Rectal smooth muscle tissue (tissue), 1 donor: ENCODE measurements at regions not wholly inside any gene's neighbourhood (a gene's known extent, or its start where the extent isn't known, plus 50 kb on each side); places are given as distances from the start of the nearest gene placed in this dataset.

Experiments
- H3K27ac ChIP-seq: one replicate; pipeline ENCODE4 v1.7.0; 2013; ENCODE audit warnings: low read depth, low read length, inconsistent platforms
- H3K27me3 ChIP-seq: one replicate; pipeline ENCODE4 v1.7.0; 2013; ENCODE audit warnings: low read length; ENCODE audit not compliant: control insufficient read depth, insufficient read depth
- H3K36me3 ChIP-seq: one replicate; pipeline ENCODE4 v1.7.0; 2013; ENCODE audit warnings: low read length; ENCODE audit not compliant: control insufficient read depth, insufficient read depth
- H3K4me1 ChIP-seq: one replicate; pipeline ENCODE4 v1.7.0; 2013; ENCODE audit warnings: low read length; ENCODE audit not compliant: control insufficient read depth, insufficient read depth
- H3K4me3 ChIP-seq: one replicate; pipeline ENCODE4 v1.7.0; 2013; ENCODE audit warnings: low read length
- H3K9ac ChIP-seq: one replicate; pipeline ENCODE4 v1.7.0; 2013; ENCODE audit warnings: low read length

DNA sequence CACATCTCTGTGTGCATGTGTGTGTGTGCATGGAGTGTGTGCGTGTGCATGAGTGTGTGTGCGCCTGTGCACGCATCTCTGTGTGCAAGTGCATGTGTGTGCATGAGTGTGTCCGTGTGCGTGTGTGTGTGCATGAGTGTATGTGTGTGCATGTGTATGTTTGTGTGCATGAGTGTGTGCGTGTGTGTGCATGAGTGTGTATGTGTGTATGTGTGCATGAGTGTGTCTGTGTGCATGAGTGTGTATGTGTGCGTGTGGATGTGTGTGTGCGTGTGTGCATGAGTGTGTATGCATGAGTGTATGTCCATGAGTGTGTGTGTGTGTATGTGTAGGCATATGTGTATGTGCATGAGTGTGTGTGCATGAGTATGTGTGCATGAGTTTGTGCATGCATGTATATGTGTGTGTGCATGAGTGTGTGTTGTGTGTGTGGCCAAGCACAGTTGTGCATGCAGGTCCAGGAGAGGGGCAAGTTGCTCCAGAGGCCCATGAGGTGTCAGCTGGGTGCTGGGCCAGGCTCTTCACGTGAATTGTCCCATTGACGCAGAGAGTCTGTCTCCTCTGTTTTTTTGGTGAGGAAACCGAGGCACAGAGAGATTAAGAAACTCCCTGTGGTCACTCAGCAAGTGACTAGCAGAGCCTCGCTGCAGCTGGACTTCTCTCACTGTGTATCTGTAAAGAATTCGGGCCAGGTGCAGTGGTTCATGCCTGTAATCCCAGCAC is 75.5 kb downstream of the ASB1 start:
- Histone ChIP-seq H3K4me1 (no peaks in the 10 kb centered on the region), H3K4me3 (no peak overlapping the region), H3K27me3 (no peaks in the 10 kb centered on the region), H3K27ac (no peak overlapping the region), H3K36me3 (no peaks in the 10 kb centered on the region), H3K9ac (no peak overlapping the region)

- H3K4me1 ChIP-seq: no peaks in the 10 kb centered on the region
- no peak overlapping the region for H3K4me3 ChIP-seq
- no peak overlapping the region for H3K9ac ChIP-seq
- H3K27me3 ChIP-seq: peaks cover 3% of the 10 kb centered on the region
- no peaks in the 10 kb centered on the region for H3K36me3 ChIP-seq
- H3K27ac ChIP-seq: no peak overlapping the region
Measured at GRCh38 chr2:238502956-238503791, 76.4 kb downstream of the ASB1 start.

DNA sequence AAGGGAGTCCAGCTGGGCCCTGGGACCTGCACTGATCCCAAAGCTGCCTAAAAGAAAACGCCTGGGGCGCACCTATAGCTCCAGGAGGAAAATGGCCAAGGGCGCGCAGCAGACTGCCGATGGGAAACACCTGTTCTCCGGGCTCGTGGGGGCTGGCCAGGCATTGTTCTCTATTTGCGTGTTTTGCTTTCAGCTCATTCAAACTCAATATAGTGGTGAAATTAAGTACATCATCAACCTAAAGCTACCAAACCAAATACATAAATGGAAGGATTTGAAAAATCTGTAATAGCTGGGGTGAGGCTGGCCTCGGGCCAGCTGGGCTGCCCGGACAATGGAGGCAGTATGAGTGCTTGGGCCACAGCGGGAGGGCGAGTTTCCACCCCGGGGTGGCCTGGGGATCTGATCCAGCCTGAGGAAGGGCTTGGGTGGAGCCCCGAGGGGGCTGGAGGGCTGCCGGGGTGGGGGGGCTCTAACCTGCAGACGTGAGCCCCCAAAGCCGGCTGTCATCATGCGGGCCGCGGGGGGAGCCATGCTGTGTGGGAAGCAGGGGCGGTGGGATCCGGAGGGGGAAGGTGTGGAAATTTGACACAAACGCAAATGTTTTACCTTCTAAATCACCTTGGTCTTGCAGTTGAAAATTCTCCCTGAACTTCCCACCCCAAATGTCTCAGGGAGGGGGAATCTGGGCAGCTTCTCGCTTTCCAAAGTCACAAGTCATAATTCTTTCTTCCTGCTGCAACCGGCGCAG is 77.6 kb downstream of the ASB1 start:
- Histone ChIP-seq H3K36me3 (no peaks in the 10 kb centered on the region), H3K27ac (no peak overlapping the region), H3K9ac (no peak overlapping the region), H3K4me3 (no peak overlapping the region), H3K4me1 (no peaks in the 10 kb centered on the region), H3K27me3 (peaks cover 3% of the 10 kb centered on the region)

DNA sequence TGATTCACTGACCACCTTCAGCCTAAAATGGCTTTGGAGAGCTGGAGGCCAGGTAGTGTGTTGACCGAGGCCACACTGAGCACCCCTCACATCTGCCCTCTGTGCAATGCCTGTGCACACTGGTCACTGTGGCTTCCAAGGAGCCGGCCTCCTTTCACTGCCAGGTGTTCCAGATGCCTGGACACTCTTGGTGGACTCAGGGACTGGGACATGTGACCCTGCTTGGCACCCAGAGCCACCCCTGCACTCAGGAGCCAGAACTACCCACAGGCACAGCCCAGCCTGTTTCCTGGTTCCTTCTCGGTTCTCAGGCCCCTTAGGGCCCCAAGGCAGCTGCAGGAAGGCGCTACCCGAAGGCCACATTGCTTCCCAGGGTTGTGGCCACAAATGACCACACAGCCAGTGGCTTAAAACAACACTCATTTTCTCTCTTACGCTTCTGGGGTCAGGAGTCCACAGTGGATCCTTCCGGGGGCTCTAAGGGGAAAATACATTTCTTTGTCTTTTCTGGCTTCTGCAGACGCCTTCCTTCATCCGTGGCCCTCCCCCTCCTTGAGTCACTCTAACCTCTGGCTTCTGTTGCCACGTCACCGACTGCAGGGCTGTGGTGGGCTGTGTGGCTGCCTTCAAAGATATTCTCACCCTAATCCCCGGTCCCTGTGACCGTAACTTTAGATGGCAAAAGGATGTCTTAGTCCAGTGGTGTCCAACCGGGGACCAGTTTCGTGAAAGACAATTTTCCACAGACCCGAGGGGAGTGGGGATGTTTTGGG is 78.6 kb downstream of the ASB1 start:
- no peaks in the 10 kb centered on the region for H3K36me3 ChIP-seq
- no peak overlapping the region for H3K27ac ChIP-seq
- peaks cover 3% of the 10 kb centered on the region for H3K27me3 ChIP-seq
- no peaks in the 10 kb centered on the region for H3K4me1 ChIP-seq
- H3K9ac ChIP-seq: no peak overlapping the region
- H3K4me3 ChIP-seq: no peak overlapping the region

- no peak overlapping the region for H3K9ac ChIP-seq
- H3K4me1 ChIP-seq: no peaks in the 10 kb centered on the region
- H3K27ac ChIP-seq: no peak overlapping the region
- peaks cover 3% of the 10 kb centered on the region for H3K27me3 ChIP-seq
- H3K36me3 ChIP-seq: no peaks in the 10 kb centered on the region
- no peak overlapping the region for H3K4me3 ChIP-seq
Measured at GRCh38 chr2:238505892-238506280, 79.2 kb downstream of the ASB1 start.

DNA sequence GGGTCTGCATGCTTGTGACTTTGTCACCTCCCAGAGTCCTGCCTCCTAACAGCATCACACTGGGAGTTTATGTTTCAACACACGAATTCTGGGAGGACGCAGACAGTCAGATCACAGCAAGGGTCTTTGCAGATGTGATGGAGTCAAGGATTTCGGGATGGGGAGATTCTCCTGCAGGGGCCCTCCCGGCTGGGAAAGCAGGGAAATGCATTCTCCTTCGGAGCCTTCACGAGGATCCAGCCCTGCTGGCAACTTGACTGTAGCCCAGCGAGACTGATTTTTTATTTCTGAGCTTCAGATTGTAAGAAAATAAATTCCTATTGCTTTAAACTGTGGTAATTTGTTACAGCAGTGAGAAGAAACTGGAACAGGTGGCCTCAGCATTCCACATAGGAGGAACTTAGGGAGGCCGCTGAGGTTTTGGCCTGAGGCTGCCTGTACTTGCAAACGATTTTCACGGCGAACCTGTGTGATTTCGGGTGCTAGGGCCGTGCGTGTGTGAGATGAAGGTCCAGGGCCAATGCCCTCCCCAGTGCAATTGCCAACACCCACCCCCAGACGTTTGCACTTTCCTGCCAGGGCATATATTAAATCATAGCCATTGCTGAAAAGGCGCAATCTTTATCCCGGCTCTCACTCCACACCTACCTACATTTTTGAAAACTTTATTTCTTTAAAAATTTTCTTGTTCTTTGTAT is 79.8 kb downstream of the ASB1 start:
- peaks cover 3% of the 10 kb centered on the region for H3K27me3 ChIP-seq
- no peaks in the 10 kb centered on the region for H3K4me1 ChIP-seq
- no peaks in the 10 kb centered on the region for H3K36me3 ChIP-seq
- H3K27ac ChIP-seq: no peak overlapping the region
- H3K9ac ChIP-seq: no peak overlapping the region
- H3K4me3 ChIP-seq: no peak overlapping the region

DNA sequence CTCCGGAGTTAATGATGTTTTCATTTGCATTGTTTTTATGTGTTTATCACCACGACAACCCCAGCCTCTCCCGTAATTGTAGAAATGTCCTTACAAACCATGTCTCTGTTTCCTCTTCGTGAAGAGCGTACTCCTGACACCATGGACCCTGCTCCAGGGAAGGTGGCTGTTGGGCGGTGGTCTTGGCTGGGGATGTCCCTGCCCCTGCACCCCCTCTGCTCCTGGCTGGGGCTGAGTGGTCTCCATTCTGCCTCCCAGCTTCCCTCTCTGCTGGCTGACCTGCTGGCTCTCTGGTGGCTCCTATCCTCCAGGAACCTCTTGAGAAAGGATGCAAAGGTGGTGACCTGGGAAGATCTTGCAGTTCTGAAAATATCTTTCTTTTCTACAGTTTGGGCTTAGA is 81.1 kb downstream of the ASB1 start:
- Histone ChIP-seq H3K9ac (no peak overlapping the region), H3K4me3 (no peak overlapping the region), H3K36me3 (no peaks in the 10 kb centered on the region), H3K27ac (no peak overlapping the region), H3K27me3 (peaks cover 3% of the 10 kb centered on the region), H3K4me1 (no peaks in the 10 kb centered on the region)

GRCh38 chr2:238509151-238509835 is 82.6 kb downstream of the ASB1 start:
- H3K4me3 ChIP-seq: no peak overlapping the region
- no peaks in the 10 kb centered on the region for H3K36me3 ChIP-seq
- H3K27me3 ChIP-seq: peaks cover 3% of the 10 kb centered on the region
- no peak overlapping the region for H3K9ac ChIP-seq
- no peak overlapping the region for H3K27ac ChIP-seq
- H3K4me1 ChIP-seq: no peaks in the 10 kb centered on the region

DNA sequence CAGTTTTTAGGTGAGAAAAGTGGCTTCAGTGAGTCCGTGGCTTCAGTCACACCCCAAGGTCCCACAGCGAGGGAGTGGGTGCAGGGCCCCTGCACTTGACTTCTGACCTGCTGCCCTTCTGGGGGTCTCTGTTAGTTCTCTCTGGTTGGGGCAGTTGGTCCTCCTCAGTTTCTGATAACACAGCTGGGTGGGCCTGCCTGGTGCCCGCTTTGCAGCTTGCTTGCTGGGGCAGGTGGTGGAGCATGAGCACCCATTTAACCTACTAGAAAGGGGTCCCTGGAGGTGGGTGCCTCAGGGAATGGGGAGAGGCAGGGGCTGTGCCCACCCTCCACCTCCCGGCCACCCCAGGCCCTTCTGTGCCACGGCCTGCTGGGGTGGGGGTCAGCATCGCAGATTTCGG is 83.2 kb downstream of the ASB1 start:
- H3K4me1 ChIP-seq: no peaks in the 10 kb centered on the region
- H3K27ac ChIP-seq: no peak overlapping the region
- peaks cover 3% of the 10 kb centered on the region for H3K27me3 ChIP-seq
- no peak overlapping the region for H3K4me3 ChIP-seq
- H3K36me3 ChIP-seq: no peaks in the 10 kb centered on the region
- H3K9ac ChIP-seq: no peak overlapping the region

GRCh38 chr2:238510911-238511613 is 84.3 kb downstream of the ASB1 start:
- Histone ChIP-seq H3K27me3 (peaks cover 3% of the 10 kb centered on the region), H3K4me3 (no peak overlapping the region), H3K9ac (no peak overlapping the region), H3K27ac (no peak overlapping the region), H3K4me1 (no peaks in the 10 kb centered on the region), H3K36me3 (no peaks in the 10 kb centered on the region)

DNA sequence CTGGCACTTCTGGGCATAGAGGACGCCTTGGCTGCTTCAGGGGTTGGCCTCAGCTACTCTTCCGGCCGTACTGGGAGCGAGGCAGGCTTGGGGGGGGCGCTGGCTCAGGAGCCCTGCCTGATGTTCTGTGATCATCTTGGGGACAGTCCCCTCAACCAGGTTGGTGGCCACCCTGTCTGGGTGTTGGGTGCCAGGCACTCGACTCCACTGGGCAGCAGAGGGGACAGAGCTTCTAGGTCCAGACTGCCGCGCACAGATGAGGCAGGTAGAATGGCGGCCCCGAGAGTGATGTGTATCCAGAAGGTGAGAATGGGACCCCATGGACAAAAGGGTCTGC is 84.9 kb downstream of the ASB1 start:
- Histone ChIP-seq H3K4me1 (no peaks in the 10 kb centered on the region), H3K4me3 (no peak overlapping the region), H3K27me3 (peaks cover 3% of the 10 kb centered on the region)

More for the DNA sequence above, 84.9 kb downstream of the ASB1 start:
- Histone ChIP-seq H3K27ac (no peak overlapping the region), H3K36me3 (no peaks in the 10 kb centered on the region), H3K9ac (no peak overlapping the region)
